Inferior parietal cortex (tissue), 1 donor: ENCODE measurements at regions not wholly inside any gene's neighbourhood (a gene's known extent, or its start where the extent isn't known, plus 50 kb on each side); places are given as distances from the start of the nearest gene placed in this dataset.

Experiments used
- DNase-seq: peaks from one replicate; pipeline ENCODE4 v3.0.0-alpha.2; 2016; ENCODE audit errors: extremely low spot score

DNA sequence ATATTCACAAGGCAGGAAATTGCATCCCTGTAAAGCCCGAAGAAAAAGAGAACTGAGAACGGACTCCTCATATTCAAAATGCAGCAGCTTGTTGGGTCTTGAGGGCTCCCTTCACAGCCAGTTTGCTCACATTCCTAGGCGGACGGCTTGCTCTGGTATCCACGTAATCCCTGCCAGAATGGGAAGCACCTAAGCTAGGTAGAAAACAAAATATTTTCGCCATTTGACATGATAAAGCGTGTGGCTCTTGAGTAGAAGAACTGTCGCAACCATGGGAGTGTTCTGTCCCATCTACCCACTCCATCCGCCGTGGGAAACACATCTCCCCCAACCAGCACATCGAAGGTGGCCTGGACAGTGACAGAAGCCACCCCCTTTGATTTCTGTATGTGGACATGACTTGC lies 183.1 kb downstream of the GAS1 start:
- no peak for DNase-seq

DNA sequence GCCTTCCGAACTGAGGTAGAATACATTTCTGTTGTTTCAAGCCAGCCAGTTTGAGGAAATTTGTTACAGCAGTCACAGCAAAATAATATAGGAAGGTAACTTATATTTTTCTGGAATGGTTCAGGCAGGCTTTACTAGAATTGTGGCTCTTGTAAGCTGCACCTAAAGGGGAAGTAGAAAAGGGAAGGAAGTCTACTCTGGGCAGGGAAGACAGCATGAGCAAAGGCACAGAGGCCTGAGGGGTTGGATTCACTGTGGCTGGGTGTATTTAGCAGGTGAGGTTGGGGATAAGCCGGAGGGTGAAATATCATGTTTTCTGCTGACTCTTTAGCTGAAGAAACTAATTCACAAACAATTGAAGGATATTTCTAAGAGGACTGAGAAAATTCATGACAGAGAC lies 183.5 kb downstream of the GAS1 start:
- no peak for DNase-seq

DNA sequence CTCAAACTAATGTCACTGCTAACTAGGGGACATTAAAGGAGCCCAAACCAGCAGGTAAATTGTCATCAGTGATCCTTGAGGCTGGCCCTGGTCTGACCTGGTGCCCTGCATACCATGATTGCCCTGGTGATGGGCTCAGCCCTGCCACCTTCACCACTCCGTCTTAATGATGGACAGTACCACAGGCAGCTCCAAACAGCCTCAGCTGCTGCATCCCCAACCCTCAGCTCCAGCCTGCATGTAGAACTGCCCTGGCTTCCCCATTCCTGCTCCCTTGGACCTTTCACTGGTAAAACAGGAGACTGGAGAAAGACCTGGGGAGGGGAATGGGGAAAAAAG lies 190.0 kb downstream of the GAS1 start:
- no peak for DNase-seq

DNA sequence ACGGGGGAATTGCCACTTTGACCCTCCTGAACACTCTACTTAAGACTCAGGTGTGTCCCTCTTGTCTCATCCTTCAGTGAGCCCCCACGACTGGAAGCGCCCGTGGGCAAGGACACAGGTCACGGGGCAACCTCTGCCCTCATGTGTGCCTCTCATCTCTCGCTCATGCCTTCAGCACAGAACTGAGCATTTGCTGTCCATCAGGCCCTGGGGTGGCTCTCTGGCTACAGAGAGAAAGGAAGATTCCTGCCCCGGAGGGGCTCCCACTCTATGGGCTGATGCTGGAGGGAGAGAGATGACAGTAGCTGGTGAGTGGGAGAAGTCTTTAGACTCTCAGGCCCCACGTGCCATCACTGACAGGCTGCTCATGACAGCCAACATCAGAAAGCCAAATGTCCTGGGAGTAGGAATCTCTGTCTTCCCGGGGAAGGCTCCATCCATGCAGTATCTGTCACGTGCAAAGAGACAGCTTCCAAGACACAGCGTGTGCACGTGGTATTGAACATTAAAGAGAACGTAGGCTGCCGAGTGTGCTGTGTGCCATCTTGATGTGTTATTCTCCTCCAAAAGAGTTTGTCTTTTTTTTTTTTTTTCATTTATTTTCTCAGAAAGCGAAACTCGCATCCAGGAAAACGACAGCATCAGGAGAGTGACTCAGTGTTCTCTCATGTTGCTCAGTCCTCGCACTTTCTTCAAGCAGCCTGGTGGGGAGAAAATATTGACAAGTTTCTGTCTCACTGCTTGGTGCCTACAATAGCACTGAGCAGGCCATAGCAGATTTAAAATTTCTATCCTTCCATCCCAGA lies 190.5 kb downstream of the GAS1 start:
- no peak for DNase-seq

DNA sequence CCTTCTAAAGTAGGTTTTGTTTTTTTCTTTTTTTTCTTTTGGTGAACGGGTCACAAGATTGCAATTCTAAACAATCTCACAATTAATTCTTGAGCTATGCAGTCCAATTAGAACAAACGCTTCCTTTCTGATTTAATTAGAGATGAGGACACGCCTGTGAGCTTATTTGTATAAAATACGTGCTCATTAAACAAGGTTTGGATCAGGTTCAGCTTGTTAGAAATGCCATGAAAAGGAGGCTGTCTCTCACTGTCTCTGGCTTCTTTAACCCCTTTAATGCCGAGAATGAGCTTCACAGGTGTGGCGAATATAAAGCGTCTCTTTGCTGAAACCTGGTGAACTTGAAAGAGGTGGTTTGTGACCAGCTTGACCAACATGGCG lies 191.8 kb downstream of the GAS1 start:
- no peak for DNase-seq

DNA sequence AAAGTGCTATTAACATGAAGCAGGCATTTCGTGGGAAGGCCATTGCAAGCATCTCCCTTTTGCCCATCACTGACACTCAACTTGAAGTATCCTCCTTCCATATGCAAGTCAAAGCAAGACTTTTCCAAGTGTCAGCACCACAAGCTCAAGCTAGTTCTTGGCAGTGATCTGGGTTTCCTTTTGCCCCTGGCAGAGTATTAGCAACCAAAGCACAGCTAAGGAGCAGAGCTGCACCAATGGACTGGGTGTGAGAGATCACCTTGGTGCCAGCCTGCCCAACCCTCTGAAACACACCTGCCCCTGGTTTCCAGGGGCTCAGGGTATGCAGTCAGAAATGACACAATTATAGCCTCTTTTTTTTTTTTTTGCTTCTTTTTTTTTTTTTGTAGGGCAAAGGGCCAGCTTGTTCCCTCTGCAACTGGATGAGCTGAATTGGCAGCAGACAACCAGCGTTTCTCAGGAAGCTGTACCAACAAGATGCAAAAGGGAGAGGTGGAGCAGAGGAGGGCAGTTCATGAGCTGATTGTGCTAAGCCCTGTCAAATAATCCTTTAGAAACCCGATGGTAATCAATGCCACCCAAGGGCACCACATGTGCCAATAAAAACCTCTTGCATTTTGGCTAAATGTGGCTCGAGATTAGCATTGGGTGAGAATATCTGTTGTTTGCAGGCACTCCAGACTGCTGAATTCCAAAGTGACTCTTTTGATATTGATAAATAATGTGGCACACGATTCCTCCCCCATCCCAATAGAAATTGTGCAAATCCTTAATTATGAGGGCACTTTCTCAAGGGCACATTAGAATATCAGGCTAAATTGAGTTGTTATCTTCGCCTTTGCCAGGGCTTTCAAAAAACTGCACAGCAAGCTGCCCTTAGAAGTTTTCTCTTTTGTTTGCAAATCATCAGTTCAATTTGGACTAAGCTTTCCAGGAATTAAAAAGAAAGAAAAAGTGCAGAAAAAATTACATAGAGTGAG lies 192.4 kb downstream of the GAS1 start:
- no peak for DNase-seq

DNA sequence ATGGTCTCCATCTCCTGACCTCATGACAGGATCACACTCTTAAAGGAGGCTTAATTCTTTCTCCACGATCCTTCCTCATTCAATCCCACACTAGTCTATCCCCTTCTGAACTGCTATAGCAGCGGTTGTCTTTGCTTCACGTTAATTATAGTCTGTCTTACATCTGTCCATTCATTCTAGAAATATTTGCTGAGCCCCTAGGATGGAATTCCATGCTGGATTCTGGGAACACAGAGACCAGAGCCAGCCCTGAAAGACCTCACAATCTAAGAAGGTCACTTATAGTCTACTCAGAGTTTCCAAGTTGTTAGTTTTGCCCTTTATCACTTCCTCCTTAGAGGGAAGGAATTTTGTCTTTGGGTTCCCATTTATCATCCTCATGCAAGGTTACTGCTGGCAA lies 193.5 kb downstream of the GAS1 start:
- no peak for DNase-seq

DNA sequence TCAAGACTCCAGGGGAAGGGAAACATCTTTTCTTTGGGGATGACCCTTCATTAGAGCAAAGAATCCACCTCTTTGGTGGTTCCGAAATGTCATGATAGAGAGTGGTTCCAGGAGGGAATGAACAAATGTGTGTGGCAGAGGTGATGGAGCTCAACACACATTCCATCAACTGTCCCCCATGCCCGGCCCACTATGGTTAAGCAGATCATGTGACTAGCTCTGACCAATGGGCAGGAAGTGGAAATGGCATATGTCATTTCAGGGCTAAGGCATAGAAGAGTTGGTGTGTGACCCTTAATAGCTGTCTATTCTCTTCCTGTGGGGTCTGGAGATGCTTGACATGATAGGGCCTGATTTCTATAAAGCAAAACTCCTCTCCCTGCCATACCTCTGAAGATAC lies 194.6 kb downstream of the GAS1 start:
- DNase-seq = no peak

DNA sequence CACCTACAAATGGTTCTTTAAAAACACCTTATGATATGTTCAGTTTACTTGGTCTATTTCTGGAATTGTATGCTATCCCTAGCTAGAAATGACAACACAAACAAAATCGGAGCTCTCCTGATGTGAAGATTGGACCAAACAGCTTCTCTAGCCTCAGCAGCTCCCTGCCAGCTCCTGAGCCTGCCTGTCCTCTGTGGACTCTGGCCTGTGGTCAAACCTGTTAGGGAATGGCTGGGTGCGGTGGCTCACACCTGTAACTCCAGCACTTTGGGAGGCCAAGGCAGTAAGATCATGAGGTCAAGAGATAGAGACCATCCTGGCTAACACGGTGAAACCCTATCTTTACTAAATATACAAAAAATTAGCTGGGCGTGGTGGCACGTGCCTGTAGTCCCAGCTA lies 195.3 kb downstream of the GAS1 start:
- no peak for DNase-seq

DNA sequence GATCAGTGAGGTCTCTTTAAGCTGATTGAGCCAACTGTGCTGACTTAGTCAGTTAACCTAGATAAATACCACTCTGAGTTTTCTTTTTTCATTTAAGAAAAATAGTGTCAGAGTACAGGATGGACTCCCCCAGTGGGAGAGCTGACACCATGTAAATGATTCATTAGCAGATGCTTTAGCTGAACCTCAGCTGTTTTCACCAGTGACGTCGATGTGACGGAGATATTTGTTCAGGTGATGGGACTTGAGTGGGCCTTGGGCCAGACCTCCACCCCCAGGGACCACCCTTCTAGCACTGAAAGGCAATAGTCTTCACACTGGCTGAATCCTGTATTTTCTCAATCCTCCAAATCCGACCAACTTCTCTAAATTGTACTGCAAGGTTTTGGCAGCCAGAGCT lies 196.1 kb downstream of the GAS1 start:
- DNase-seq = no peak

DNA sequence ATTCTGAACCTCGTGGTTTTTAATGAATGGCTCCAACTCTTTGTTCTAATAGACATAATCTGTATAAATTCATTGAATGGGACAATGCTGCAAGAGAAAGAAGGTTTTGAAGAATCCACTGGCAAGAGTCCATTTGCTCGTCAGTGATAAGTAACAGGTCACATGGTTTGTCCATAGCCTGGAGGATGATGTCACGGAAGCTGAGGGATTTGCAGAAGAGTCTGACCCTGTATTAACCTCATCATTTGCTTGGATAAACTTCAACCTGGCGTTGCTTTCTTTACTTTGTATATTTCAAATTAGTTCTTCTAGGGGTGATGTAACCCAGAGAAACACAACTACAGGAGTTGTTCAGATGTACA lies 197.4 kb downstream of the GAS1 start:
- peak; percentile 21 for DNase-seq

DNA sequence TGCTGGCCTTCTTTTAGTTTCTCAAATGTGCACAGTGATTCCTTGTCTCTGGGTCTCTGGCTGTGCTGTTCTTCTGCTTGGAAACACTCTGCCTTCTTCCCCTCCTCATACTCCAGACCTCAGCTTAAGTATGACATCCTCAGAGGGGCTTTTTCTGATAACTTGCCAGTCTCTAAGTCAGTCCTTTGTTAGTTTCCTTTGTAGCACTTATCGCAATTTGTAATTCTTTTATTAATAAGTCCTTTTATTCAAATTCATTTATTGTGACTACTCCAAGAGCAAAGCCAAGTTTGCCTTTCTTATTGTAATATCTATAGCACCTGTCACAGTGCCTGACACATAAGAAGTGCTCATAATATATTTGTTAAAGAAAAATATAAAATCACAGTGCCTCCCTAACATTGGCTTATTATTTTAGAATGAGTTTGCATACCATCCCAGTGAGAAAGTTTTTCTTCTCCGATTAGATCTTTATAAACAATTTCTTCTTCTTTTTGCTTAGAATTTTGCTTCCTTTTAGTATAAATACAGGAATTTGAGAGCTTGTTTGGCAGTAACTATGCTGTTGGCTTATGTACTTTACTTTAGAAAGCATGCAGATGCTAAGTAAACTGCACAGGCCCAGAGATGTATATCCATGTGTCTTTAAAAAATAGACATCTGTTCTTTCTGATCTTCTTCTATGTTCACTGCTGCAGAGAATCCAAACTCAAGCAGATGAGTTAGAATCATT lies 198.0 kb downstream of the GAS1 start:
- no peak for DNase-seq

DNA sequence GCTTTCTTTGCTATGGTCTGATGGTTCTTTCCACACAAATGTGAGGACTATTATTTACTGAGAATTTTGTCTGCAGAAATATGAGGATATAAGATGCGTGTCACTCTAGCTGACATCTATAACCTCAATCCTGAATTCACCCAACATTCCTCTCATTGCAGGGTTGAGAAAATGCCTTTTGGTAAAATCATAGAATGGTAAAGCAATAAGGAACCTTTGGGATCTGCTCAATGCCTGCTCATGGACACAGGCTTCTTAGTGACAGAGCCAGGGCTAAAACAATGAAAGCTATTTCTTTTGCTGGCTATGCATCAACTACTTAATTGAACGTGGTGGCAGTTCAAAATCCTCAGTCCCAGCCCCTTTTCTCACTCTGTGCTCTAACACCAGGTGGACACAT lies 199.6 kb downstream of the GAS1 start:
- no peak for DNase-seq

DNA sequence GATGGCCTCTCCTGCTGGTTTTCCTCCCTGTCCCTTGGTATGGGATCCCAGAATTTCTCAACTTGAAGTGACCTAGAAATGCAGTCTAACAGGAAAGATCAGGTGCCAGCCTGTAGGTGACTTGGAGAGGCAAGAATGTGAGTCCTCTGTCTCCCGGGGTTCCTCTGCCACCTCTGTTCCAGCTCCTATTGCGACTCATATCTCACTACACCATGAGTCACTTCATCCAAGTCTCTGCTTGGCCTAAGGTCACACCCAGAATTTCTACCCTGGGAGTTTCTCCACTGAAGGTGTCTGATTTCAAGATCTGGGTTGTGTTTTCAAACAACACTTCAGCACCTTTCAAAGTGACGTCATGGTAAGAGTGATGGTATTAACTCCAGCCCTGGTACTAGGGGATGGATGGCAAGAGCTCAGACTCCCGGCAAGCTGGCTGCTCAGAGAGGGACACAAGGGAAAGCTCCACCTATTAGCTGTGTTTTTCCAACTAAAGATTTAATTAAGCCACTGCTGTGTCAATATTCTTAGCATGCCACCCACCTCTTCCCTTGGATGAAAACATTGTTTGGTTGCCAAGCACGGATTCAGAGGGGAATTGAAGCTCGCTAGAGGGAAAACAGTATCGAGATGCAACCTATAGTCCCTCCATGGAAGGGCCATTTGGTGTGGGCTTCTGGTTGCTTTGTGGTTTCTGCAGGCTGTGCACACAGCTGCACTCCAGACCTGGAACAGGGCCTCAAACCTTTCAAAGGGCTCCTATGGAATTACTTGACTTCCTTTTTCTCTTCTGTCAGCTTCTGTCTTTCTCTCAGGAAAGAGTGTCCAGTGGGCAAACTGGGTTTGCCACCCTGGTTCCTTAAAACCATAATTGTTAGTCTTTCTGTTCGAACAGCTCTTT lies 205.7 kb downstream of the GAS1 start:
- DNase-seq = no peak

DNA sequence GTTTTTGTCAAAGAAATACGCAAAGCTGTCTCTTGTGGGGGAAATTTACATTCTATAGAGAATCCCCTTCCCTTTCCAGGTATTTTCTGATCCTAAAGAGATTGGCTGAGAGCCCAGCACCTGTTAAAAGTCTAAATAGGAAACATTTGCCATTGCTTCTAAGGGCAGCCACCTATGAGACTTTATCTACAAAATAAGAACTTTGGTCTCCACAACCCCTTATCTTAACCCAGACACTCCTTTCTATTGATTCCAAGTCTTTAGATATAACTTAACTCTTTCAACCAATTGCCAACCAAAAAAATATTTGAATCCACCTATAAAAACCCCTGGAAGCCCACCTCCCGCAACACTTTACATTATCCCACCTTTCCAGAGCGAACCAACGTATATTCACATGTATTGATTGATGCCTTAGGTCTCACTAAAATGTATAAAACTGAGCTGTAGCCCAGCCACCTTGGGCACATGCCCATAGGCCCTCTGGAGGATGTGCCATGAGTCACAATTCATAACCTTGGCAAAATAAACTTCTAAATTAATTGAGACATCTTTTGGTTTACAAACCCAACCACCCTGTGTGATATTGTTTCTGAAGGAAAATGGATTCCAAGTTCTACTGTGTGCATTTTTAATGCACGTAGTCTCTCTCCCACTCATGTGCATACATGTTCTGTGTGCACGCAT lies 211.4 kb downstream of the GAS1 start:
- no peak for DNase-seq

DNA sequence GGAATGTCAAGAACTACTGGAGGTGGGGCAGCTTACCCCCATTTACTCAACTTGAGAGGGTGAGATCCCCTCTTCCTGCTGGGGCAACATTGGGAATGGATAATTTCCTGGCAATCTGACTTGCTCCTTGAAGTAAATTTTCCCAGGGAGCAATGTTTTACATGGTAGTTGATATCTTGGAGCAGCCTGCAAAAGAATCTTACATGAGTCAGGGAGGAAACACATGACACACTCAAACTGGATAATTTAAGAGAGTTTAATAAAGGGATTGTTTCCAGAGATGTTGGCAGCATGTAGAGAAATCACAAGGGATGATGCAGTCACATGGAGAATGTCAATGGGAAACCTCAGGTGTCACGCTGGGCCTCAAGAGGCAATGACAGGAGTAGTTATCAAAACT lies 212.5 kb downstream of the GAS1 start:
- no peak for DNase-seq

DNA sequence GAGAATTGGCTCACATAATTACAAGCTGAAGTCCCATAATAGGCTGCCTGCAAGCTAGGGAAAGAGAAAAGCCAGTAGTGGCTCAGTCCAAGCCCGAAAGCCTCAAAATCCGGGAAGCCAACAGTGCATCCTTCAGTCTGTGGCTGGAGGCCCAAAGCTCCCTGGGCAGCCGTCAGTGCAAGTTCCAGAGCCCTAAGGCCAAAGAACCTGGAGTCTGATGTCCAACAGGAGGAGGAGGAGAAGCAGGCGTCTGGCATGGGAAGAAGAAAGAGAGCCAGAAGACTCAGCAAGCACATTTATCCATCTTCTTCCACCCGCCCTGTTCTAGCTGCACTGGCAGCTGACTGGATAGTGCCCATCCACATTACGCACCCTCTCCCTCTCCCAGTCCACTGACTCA lies 213.4 kb downstream of the GAS1 start:
- no peak for DNase-seq

DNA sequence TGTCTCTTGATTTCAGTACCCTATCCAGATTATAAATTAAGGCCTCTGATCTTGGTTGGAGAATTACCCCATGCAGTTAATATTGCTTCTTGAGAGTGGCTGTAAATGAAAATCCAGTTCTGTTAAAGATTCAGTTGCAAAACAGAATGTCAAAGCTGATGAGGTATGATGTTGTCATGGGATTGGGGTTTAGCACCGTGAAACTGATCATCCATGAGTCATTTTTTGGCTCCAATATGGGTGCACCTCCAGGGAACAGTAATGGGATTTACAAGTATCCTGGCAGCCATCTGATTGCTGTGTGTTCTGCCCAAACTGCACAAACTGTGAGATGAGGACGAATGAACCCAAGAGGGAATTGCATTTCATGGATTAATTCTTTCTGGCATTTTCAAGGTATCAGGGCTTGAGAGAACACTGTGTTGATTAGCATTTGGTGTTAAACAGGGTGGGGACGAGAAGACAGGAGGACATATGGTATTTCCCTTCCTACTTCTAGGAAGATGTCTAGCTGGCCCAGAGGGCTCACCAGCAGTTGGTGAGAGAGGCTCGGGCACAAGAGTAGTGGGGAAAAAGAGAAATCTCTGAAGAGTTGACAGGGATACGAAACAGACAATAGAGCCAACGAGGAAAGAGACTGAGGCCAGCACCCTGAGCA lies 214.7 kb downstream of the GAS1 start:
- no peak for DNase-seq

DNA sequence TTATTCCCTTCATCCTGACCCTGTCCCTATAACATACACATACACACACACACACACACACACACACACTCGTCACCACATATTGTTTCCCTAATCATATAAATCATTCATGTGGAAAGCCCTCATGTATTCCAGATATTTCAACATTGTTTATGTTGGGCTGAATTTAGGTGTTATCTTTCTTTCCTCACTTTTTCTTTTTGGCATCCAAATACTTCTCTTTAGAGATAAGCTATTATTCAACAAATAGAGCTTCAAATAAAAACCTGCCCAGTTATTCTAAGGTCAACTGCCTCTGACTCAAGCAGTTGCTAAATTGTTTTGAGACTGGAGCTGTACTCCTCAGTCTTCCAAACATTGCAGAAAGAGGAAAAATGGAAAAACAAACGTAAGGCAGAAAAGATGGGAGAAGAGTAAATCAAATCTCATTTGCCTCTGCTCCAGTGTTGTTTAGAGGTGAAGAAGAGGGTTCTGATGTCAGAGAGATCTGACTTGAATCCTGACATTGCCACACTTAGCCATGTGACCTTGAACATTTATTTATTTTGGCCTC lies 215.7 kb downstream of the GAS1 start:
- no peak for DNase-seq
